ENCODE measurements at regions not wholly inside any gene's neighbourhood (a gene's known extent, or its start where the extent isn't known, plus 50 kb on each side); places are given as distances from the start of the nearest gene placed in this dataset.

- TF ChIP-seq CTCF (conservative IDR thresholded peaks at IDR 0.05; ENCODE audit: low read length) (no peak), EZH2phosphoT487 (IDR thresholded peaks at IDR 0.05; ENCODE audit: borderline replicate concordance, low read depth, low read length) (no peak)
Observed at GRCh38 chr18:39449566-39449965, 1884.0 kb upstream of the CELF4 start.
